ENCODE measurements at regions not wholly inside any gene's neighbourhood (a gene's known extent, or its start where the extent isn't known, plus 50 kb on each side); places are given as distances from the start of the nearest gene placed in this dataset.
A peak's percentile ranks its signal among the peaks of the same experiment; 100 is the strongest.

DNA sequence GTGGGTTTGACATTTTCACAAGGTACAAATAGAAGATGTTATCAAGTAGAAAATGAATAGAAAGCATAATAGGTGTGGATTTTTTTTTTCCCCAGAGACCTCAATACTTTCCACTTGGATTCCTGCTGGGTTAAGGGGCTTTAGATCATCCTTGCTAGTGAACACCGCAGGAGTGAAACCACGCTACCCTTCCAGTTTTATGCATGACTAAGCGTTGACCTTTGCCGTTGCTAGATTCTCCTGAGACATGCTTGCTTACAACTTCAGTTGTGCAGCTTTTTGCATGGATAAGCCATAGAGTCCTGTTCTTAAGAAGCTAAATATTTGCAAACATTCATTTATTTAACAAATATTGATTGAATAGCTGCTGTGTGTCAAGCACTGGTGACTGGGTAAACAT lies 299.7 kb upstream of the LMCD1 start:
- peak; percentile 34 for DNase-seq (ENCODE audit: low read depth)

GRCh38 chr3:8204331-8204730 lies 297.3 kb upstream of the LMCD1 start:
- no peak for DNase-seq (ENCODE audit: low read depth)

DNA sequence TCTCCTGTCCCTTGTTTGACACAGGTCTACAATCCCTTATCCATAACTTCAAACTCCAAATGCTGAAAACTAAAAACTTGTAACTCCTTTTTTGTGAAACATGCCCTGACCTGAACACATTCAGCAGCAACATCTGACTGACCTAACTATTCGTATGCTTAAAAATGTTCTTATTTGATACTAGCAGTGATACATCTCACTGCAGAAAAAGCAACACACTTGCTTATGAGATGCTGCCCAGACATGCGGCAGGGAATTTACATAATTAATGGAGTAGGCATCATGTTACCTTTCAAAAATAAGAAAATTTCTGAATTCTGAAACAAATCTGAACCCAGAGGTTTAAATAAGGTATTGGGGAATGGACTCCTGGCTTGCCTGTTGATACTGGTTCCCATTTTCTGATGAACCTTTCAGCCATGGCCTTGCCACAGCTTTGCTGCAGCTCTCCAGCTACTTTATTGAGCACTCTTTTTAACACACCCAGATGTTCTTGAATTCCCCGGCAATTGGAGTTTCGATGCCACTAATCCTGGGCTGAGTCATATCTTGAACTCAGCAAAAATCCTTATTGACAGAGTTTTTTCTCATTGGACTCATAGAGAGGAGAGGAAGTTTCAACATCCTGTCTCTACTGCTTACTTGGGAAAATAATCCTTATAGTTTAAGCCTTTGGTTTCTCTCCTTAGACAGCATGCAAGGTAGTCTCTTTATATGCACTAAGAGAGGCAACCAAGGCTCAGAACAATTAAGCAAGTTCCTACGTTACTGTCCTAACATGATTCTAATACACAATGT lies 296.6 kb upstream of the LMCD1 start:
- no peak for DNase-seq (ENCODE audit: low read depth)

GRCh38 chr3:8205881-8206280 lies 295.7 kb upstream of the LMCD1 start:
- DNase-seq (ENCODE audit: low read depth), result no peak

DNA sequence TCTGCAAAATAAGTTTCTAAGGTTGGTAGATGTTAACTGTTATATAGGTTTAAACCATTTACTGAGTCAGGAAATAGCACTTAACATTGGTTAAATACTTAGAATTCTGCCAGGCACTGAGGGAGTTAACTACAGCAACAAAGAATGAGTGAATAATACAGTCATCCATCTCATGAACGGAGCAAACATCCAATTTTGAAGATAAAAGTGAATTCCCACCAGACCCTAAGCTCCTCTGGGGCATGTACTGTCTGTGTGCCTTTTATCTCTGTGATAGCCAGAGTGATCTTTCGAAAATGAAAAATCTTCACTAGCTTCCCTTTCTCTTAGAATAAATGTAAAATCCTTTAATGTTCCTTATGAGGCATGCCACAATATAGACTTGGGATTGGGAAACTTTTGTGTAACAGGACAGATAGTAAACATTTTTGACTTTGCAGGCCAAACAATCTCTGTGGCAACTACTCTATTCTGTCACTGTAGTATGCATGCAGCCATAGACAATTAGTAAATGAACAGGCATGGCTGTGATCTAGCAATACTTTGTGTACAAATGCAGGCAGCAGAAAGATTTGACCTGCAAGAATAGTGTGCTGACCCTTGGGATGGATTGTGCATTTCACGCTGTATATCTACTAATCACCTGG lies 294.5 kb upstream of the LMCD1 start:
- DNase-seq (ENCODE audit: low read depth), result no peak

- no peak for DNase-seq (ENCODE audit: low read depth)
Observed at GRCh38 chr3:8210882-8211341, 290.7 kb upstream of the LMCD1 start.

GRCh38 chr3:8212794-8213193 lies 288.8 kb upstream of the LMCD1 start:
- DNase-seq (ENCODE audit: low read depth), result no peak

- no peak for DNase-seq (ENCODE audit: low read depth)
Observed at GRCh38 chr3:8213286-8213685, 288.3 kb upstream of the LMCD1 start.

- DNase-seq (ENCODE audit: low read depth), result no peak
Observed at GRCh38 chr3:8215821-8216220, 285.8 kb upstream of the LMCD1 start.

DNA sequence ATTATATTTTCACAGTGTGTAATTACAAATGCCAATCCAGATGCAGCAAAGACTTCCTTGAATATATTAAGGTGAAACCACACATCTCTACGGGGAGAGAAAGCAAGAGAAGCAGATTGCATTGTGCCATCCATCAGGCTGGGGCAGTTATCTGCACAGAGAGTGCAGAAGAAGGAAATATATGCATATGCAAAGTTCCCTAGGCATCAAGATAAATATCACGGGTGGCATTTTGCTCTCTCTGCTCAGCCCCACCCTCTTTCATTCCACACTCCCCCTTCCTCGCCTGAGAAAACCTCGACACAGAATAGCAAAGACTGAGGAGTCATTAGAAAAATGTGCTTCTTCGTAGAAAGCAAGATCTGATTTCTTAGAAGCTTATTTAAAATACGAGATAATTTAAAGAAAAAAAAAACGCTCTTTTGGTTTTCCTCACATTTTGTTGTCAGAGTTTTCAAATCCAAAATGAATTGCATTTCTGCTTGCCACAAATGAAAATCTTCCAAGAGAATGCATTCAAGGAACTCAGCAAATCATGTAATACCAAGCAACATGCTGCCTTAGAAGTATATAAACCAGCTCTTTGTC lies 283.2 kb upstream of the LMCD1 start:
- no peak for DNase-seq (ENCODE audit: low read depth)

DNA sequence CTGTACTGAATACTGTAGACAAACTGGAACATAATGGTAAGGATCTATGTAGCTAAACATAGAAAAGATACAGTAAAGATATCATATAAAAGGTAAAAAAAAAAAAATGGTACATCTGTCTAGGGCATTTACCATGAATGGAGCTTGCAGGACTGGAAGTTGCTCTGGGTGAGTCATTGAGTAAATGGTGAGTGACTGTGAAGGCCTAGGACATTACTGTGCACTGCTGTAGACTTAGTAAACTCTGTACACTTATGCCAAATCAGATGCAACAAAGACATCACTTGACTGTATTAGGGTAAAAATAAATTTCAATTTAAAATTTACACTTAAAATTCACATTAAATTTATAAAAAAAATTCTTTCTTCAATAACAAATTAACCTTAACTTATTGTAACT lies 281.3 kb upstream of the LMCD1 start:
- no peak for DNase-seq (ENCODE audit: low read depth)

- no peak for DNase-seq (ENCODE audit: low read depth)
Observed at GRCh38 chr3:8223766-8224165, 277.9 kb upstream of the LMCD1 start.

DNA sequence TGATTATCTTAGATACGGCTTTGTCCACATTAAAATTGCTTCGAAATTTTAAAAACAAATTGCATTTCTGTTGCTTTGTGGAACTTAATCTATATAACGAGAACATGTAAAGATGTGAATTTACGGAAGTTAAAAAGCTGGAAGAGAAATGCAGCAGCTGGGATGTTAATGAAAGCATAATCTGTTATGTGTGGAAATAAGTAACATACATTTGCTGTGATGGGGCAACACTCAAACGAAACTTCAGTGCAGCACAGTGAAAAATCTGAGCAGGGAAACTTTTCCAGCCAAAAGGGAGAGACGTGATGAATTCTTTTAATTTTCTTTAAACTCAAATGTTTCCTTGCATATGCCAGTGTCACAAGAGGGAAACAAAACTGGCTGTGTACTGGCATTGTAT lies 276.7 kb upstream of the LMCD1 start:
- no peak for DNase-seq (ENCODE audit: low read depth)

- DNase-seq (ENCODE audit: low read depth), result no peak
Observed at GRCh38 chr3:8233938-8234337, 267.7 kb upstream of the LMCD1 start.

DNA sequence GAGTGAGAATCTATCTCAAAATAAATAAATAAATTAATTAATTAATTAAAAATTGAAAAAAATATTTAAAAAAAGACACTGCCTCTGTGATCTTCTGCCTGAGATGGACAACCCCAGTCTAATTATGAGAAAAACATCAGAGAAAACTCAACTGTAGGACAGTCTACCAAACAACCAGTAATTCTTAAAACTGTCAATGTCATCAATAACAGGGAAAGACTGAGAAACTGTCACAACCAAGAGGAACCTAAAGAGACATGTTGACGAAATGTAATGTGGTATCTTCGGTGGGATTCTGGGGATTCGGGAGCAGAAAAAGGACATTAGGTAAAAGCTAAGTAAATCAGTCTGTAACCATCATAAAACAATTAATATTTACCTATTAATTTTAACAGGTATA lies 265.4 kb upstream of the LMCD1 start:
- no peak for DNase-seq (ENCODE audit: low read depth)

DNA sequence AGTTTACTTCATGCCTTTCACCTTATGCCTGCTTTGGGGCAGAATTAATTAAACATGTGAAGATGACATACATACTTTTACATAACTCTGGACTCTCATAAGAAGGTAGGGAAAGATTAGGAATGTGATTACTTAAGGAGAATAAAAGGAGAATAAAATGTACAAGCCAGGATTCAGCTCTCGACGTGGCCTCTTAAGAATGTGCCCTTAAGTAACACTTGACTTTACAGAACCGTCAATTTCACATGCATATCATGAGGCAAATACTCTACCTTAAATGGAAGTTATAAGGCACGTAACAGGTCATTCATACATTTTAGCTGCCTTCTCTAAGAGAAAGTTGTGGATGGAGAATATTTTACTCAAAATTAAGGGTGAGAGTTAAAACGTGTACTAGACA lies 263.7 kb upstream of the LMCD1 start:
- no peak for DNase-seq (ENCODE audit: low read depth)

DNA sequence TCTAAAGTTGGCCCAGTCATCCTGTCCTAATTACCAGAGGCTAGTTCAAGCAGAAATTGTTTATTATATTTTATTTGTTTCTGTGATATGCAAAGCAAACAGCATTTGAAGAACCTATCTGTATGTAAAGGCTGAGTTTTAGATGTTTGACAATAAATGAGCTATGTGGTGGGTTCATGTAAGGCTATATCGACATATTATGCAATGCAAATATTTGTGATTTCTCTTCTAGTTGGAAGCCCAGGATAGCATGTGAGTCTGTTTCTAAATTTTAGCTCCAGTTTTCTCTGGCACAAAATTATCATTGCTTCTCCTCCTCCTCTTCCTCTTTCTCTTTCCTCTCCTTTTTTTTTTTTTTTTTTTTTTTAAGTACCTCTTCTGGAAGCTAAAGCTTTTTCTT lies 263.2 kb upstream of the LMCD1 start:
- DNase-seq (ENCODE audit: low read depth), result no peak

DNA sequence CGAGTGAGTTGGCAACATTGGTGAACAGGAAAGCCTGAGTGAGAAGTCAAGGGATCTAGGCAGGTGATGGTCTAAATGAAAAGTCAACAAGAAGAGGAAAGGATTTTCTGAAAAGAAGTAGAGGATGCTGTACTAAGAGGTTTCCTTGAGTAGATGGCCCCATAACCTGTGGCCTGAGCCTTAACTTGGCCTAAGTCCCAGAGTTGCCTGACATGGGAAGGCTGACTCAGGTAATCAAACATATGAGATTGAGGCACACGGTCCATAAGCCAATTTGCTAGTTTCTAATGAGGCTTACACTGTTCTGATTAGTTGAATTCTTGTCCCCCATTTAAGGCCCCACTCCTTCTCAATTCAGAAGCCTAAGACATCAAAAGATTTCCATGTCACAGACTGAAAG lies 262.5 kb upstream of the LMCD1 start:
- DNase-seq (ENCODE audit: low read depth), result no peak

DNA sequence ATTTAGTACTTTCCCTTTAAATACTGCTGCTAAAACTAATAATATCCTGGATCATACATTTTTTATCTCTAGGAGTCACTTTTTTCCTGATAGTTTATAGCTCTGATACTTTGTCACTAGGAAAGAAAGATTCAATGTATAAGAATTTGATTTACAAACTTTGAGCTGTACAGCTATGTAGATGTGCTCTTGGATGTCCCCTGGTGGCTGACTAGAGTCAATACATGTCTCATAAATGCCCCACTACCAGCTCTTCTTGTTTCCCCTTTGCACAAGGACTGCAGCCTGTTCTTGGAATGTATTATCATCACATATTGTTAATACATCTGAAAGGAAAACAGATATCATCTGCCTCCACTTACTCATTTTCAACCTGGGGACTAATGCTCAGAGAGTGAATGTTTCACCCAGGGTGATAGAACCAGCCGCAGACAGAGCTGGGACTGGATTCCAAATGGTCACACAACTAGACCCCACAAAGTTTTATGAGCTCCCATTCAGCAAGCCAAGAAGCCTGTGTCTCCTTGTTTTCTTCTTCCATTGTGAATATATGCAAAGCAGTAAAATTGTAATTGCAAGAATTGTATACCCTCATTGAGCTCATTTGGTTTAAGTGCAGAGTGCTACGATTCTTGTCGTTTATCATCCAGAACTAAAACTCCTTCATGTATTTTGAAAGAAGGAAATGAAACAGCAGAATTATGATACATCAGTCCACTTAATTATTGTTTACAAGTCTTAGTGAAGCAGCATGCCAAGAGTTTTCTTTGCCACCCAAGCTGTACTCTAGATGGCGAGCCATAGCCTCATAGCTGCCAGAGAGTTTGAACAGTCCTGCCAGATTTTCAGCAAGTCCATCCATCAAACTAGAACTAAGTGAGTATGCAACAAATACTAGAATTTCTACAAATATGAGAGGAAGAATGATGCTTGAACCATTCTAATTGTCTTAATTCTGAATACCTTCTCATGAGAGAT lies 261.6 kb upstream of the LMCD1 start:
- peak; percentile 23 for DNase-seq (ENCODE audit: low read depth)

- DNase-seq (ENCODE audit: low read depth), result no peak
Observed at GRCh38 chr3:8246070-8246469, 255.6 kb upstream of the LMCD1 start.

DNA sequence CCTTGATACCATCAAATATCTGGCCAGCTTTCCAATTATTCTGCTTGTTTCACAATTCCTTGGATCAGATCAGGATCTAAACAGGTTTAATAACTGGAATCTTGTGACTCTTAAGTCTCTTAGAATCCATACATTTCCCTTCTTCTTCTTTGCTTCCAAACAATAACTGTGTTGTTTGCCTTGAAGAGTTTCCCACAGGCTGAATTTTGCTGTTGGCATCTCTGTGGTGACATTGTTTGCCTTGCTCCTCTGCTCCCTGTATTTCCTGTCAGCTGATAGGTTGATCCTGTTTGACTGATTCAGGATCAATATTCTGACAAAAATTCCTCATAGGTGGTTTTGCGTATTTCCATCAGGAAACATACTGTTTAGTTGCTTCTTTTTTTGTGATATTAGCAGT lies 248.4 kb upstream of the LMCD1 start:
- DNase-seq (ENCODE audit: low read depth), result no peak

DNA sequence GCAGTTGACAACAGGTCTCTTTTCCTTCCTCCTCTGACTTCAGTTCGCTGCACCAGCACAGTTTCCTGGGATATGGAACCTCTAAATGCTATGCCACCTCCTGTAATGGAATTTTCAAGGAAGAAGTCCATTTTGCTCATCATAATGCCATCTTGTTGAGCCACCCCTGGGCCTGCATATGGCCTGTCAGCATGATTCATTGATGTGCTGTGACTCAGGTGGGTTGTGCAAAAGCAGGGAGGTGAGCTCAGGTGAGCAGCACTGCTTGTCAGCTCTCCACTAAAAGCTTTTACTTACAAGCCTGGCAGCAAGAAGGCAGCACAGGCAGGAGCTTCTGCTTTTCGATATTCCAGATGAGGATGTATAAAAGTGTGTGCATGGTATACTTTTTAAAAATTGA lies 247.1 kb upstream of the LMCD1 start:
- DNase-seq (ENCODE audit: low read depth), result no peak
